ENCODE measurements at regions not wholly inside any gene's neighbourhood (a gene's known extent, or its start where the extent isn't known, plus 50 kb on each side); places are given as distances from the start of the nearest gene placed in this dataset.

DNA sequence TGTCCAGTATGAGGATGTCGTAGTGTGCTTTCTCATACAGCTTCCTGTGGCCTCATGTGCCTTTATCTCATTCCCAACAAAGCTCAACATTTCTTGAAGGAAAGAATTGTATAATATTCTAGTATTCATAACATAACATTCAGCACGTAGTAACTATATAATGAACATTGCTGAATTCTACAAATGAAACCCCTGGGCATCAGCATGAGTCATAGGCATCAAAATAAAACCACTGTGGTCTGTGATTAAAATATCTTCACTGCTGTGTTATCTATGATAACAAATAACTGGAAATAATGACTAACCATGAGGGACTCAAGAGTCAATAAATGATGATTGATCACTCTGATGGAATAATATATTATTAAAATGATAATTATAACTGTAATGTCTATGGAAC, 255.2 kb downstream of the EMP1 start:
- DNase-seq (ENCODE audit: low read depth in 1 of 2, low spot score in 1 of 2) (no peak), FAIRE-seq (no peak), ATAC-seq (no peak)
- POLR2A ChIA-PET: no interaction called here
- WGBS (ENCODE audit: missing lambda C conversion rate): 44% methylated on average over 2 of the region's 2 CpGs
- Histone ChIP-seq H3K4me1 (no peaks in the 10 kb centered on the region), H3K4me3 (no peak overlapping the region), H3K4me2 (no peak overlapping the region), H3K9me3 (no peaks in the 10 kb centered on the region), H3K27ac (no peak overlapping the region)
- TF ChIP-seq TP53 (CRISPR knock-in tag; IDR thresholded peaks at IDR 0.05): no peak
- TF ChIP-seq FOSL2 (IDR thresholded peaks at IDR 0.05): no peak
- peak; percentile 35 for TF ChIP-seq FOSL2 (CRISPR knock-in tag; IDR thresholded peaks at IDR 0.05)
- CTCF ChIA-PET: interaction anchor here (1.1 kb wide), 1 partner anchor 12 kb away, joined by 3 read pairs; no protein-coding TSS in a partner anchor

DNA sequence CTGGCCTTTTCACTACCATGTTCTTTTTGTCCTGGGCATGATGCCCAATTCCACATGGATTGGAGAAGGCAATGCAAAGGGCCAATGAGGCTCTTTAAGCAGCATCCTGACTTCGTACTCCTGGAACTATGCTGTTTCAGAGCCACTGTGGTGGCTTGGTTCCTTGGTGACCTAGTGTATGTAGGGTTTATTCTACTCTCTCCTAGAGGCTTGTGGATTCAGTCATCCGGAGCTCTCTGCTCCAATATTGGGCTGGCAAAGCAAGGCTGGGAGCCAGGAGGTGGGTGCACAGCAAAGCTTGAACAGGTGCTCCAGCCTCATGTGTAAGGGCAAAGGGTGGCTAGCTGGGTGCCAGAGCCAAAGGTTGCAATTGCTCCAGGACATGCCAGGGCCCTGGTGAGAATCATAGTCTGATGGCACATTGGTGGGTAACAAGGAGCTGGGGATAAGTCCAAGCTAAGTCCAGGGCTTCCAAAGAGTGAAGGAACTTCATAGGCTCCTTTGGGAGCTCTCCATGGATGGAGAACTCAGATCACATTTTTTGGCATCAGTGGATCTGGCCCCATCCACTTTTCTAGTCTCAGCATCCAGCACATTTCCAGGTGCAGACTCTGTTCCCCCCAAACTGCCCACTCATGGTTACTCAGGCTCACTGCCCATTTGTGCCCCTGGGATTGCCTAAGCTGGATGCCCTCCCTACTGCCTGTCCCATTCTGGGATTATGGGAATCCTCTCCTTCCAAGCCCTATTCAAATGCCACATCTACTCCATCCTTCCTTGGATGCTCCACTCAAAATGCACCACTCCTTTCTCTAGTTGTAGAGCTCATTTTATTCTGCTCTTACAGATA, 253.9 kb downstream of the EMP1 start:
- Histone ChIP-seq H3K9me3 (no peaks in the 10 kb centered on the region), H3K4me2 (no peak overlapping the region), H3K27ac (no peak overlapping the region), H3K4me3 (no peak overlapping the region), H3K4me1 (no peaks in the 10 kb centered on the region)
- TF ChIP-seq CBX2 (IDR thresholded peaks at IDR 0.05; ENCODE audit: borderline replicate concordance, low read depth): no peak
- TF ChIP-seq NFE2L2 (conservative IDR thresholded peaks at IDR 0.05; ENCODE audit: low read length): no peak
- TF ChIP-seq USF2 (IDR thresholded peaks at IDR 0.05): no peak
- TF ChIP-seq HOXB5 (CRISPR knock-in tag; IDR thresholded peaks at IDR 0.05): no peak
- no peak for TF ChIP-seq PHF8 (IDR thresholded peaks at IDR 0.05; ENCODE audit: borderline replicate concordance, low read depth)
- TF ChIP-seq NPAS2 (CRISPR knock-in tag; IDR thresholded peaks at IDR 0.05; ENCODE audit: borderline replicate concordance): no peak
- TF ChIP-seq MYC (IDR thresholded peaks at IDR 0.05; ENCODE audit: borderline replicate concordance, low read length): no peak
- TF ChIP-seq RAD21 (conservative IDR thresholded peaks at IDR 0.05 in 1 of 2, IDR thresholded peaks at IDR 0.05 in 1 of 2): no peak
- TF ChIP-seq REST (IDR thresholded peaks at IDR 0.05): no peak
- TF ChIP-seq CHD2 (IDR thresholded peaks at IDR 0.05; ENCODE audit: low read length, partially characterized antibody): no peak
- TF ChIP-seq RNF2 (IDR thresholded peaks at IDR 0.05; ENCODE audit: borderline replicate concordance, low read depth): no peak
- TF ChIP-seq, protein P1, sequence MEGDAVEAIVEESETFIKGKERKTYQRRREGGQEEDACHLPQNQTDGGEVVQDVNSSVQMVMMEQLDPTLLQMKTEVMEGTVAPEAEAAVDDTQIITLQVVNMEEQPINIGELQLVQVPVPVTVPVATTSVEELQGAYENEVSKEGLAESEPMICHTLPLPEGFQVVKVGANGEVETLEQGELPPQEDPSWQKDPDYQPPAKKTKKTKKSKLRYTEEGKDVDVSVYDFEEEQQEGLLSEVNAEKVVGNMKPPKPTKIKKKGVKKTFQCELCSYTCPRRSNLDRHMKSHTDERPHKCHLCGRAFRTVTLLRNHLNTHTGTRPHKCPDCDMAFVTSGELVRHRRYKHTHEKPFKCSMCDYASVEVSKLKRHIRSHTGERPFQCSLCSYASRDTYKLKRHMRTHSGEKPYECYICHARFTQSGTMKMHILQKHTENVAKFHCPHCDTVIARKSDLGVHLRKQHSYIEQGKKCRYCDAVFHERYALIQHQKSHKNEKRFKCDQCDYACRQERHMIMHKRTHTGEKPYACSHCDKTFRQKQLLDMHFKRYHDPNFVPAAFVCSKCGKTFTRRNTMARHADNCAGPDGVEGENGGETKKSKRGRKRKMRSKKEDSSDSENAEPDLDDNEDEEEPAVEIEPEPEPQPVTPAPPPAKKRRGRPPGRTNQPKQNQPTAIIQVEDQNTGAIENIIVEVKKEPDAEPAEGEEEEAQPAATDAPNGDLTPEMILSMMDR (IDR thresholded peaks at IDR 0.05): no peak
- TF ChIP-seq SMC3 (IDR thresholded peaks at IDR 0.05): no peak
- no peak for TF ChIP-seq FOXS1 (CRISPR knock-in tag; IDR thresholded peaks at IDR 0.05)
- no peak for TF ChIP-seq FOSB (CRISPR knock-in tag; IDR thresholded peaks at IDR 0.05)
- TF ChIP-seq NR3C1 (IDR thresholded peaks at IDR 0.05): no peak
- FAIRE-seq: no peak
- WGBS (ENCODE audit: missing lambda C conversion rate): 60% methylated on average over 2 of the region's 2 CpGs
- no peak for ATAC-seq
- no peak for DNase-seq (ENCODE audit: low read depth in 1 of 2, low spot score in 1 of 2)
- ChIA-PET POLR2A (no interaction called here), CTCF (interaction anchor here (0.8 to 1.2 kb wide), 2 partner anchors 25 to 172 kb away, joined by 4 read pairs; no protein-coding TSS in a partner anchor)

Measured in A549 (cell line).